Suprapubic skin (tissue), 4 donors: ENCODE measurements at regions not wholly inside any gene's neighbourhood (a gene's known extent, or its start where the extent isn't known, plus 50 kb on each side); places are given as distances from the start of the nearest gene placed in this dataset.

Experiments used
- POLR2A ChIP-seq, 2 donors: fragments of 450-650 bp; IDR thresholded peaks; one replicate each; pipeline ENCODE4 v1.6.1; 2017; ENCODE audit warnings: antibody characterized with exemption in 2 of 2, mild to moderate bottlenecking in 2 of 2, moderate library complexity in 2 of 2
- POLR2AphosphoS5 ChIP-seq, 3 donors: sonication (generic); formaldehyde crosslinking; IDR thresholded peaks; one replicate each; pipeline ENCODE4 v1.6.1; 2017; ENCODE audit warnings: antibody characterized with exemption in 3 of 3
- TF ChIP-seq, protein P1 (sequence below), 2 donors: fragments of 200-600 bp in 1 of 2; fragments of 450-650 bp in 1 of 2; sonication (generic) in 1 of 2; IDR thresholded peaks; one replicate each; pipeline ENCODE4 v1.5.1; 2016 to 2019; ENCODE audit warnings: antibody characterized with exemption in 2 of 2, mild to moderate bottlenecking in 1 of 2, moderate library complexity in 1 of 2

DNA sequence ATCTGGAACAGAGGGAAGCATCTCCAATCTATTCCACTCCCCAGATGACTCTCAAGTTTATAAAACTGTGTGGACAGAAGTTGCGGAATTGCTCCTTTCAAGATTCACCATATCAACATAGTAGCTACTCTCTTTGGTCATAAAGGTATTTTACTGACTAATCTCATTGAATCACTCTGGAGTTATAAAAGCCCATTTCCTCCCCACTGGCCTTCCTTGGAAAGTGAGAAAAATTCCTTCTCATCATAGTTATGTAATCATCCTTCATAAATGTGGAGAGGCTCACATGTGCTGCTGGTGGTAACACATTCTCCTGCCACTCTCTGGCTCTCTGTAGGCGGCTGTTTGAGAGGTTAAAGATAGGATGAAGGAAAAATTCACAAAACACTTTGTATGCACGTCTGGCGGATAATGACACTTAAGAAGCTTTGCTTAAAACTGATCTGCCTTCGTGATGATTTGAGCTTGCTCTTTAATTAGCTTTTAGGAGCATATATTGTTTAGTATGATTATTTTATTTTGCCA lies 1034.0 kb upstream of the EEF2KMT start:
- TF ChIP-seq, protein P1, sequence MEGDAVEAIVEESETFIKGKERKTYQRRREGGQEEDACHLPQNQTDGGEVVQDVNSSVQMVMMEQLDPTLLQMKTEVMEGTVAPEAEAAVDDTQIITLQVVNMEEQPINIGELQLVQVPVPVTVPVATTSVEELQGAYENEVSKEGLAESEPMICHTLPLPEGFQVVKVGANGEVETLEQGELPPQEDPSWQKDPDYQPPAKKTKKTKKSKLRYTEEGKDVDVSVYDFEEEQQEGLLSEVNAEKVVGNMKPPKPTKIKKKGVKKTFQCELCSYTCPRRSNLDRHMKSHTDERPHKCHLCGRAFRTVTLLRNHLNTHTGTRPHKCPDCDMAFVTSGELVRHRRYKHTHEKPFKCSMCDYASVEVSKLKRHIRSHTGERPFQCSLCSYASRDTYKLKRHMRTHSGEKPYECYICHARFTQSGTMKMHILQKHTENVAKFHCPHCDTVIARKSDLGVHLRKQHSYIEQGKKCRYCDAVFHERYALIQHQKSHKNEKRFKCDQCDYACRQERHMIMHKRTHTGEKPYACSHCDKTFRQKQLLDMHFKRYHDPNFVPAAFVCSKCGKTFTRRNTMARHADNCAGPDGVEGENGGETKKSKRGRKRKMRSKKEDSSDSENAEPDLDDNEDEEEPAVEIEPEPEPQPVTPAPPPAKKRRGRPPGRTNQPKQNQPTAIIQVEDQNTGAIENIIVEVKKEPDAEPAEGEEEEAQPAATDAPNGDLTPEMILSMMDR (IDR thresholded peaks at IDR 0.05), result no peak
- TF ChIP-seq POLR2AphosphoS5 (IDR thresholded peaks at IDR 0.05), result no peak
- TF ChIP-seq POLR2A (IDR thresholded peaks at IDR 0.05), result no peak
